GM13976 (cell line): ENCODE measurements at regions not wholly inside any gene's neighbourhood (a gene's known extent, or its start where the extent isn't known, plus 50 kb on each side); places are given as distances from the start of the nearest gene placed in this dataset.
A peak's percentile ranks its signal among the peaks of the same experiment; 100 is the strongest.

Source experiments
- DNase-seq: peaks from one replicate; pipeline ENCODE4 v3.0.0; 2012; ENCODE audit warnings: low spot score
- in situ Hi-C: fragments of 300-500 bp; cut with MboI; formaldehyde crosslinking; loops from one replicate; pipeline ENCODE4 v1.12.0; 2022; ENCODE audit warnings: low sequenced_read_pairs, mixed read lengths, inconsistent platforms; ENCODE audit not compliant: unreplicated experiment
- TF ChIP-seq, protein P1 (sequence below): IDR thresholded peaks from 2 replicates; pipeline ENCODE4 v1.5.1; 2012; ENCODE audit warnings: borderline replicate concordance, mild to moderate bottlenecking; ENCODE audit not compliant: insufficient read depth; ENCODE audit errors: extremely low read depth, missing control alignments, control extremely low read depth

DNA sequence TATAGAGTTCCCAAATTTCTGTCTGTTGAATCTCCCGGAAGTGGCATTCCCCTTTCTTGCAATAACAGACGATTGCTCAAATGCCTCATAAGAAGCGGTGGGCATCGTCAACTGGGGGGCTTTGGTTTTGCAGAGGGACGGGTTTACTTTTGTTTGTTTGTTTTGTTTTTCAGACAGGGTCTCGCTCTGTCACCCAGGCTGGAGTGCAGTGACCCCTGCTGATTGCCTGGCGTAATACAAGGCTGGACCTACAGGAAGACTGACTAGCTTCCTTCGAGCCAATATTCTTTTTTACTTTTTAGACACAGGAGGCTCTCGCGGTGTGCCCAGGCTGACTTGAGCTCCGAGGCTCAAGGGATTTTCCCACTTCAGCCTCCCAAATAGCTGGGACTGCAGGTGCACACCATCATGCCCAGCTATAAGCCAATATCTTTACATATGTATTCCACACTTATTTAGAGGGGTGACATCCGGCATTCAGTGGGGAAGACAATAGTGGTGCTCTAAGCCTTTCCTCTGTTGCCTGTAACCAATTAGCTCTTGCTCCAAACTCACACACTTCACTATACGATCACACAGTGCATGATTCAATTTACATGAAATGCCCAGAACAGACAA lies 58.1 kb downstream of the FHIP2A start:
- in situ Hi-C loops: loop anchor here (10.0 kb wide), 1 partner anchor 245 kb away; no protein-coding TSS in a partner anchor
- peak; percentile 55 for DNase-seq
- TF ChIP-seq, protein P1, sequence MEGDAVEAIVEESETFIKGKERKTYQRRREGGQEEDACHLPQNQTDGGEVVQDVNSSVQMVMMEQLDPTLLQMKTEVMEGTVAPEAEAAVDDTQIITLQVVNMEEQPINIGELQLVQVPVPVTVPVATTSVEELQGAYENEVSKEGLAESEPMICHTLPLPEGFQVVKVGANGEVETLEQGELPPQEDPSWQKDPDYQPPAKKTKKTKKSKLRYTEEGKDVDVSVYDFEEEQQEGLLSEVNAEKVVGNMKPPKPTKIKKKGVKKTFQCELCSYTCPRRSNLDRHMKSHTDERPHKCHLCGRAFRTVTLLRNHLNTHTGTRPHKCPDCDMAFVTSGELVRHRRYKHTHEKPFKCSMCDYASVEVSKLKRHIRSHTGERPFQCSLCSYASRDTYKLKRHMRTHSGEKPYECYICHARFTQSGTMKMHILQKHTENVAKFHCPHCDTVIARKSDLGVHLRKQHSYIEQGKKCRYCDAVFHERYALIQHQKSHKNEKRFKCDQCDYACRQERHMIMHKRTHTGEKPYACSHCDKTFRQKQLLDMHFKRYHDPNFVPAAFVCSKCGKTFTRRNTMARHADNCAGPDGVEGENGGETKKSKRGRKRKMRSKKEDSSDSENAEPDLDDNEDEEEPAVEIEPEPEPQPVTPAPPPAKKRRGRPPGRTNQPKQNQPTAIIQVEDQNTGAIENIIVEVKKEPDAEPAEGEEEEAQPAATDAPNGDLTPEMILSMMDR: peak; percentile 77

DNA sequence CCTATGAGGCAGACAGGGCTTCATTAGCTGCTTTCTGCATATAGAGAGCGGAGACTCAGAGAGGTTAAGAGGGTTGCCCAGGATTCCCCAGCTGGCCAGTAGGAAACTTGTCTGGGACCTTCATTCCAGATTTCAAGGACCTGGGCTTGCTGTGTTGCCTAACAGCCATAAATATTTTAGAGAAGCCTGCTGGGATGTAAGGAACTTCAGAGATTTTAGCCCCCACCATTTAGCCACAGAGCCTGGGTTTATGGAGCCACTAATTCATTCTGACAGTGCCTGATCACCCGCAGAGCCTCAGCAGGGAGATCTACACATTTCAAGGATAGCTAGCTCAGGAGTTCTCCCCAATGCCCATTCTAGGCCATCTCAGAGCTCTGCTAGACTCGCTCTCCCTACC lies 56.6 kb upstream of the TRUB1 start:
- TF ChIP-seq, protein P1: no peak
- DNase-seq: no peak
- in situ Hi-C loops: no loop called here

DNA sequence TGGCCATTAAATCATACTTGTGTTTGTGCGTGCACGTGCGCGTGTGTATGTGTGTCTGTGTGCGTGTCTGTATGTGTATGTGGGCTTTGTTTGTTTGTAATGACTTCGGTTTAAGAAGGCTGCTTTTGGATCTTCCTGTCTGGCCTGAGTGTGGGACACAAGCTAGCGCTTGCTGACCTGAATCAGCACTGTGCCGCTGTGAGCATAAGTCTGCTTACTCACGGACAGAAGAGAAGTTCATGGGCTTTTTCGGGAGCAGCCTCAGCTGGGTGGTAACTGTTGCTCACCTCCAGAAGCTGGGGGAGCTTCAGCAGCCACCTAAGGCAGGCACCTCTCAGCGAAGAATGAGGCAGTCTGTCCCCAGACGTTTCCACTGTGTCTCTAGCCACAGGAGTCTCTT lies 56.1 kb upstream of the TRUB1 start:
- DNase-seq: no peak
- TF ChIP-seq, protein P1: no peak
- in situ Hi-C loops: no loop called here

DNA sequence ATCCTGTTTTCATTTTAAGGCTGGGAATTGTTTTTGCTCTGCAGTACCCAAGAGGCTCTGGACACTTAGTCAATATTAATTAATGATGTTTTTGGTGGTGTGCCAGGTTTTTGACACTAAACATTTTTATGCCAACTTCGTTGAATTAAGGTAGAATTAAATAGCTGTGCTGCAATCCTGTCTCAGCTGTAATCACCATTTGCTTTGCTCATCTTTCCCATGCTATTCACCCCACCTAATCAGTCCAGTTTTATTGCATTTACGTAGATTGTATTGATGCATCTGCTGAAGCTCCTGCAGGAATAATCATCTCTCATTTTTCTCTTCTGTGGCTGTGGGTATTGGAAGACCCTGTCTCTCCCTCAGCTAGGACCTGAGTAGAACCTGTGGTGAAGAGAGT lies 52.6 kb upstream of the TRUB1 start:
- DNase-seq: no peak
- TF ChIP-seq, protein P1: no peak
- in situ Hi-C loops: no loop called here
